ENCODE measurements at regions not wholly inside any gene's neighbourhood (a gene's known extent, or its start where the extent isn't known, plus 50 kb on each side); places are given as distances from the start of the nearest gene placed in this dataset.

GRCh38 chr20:54846948-54847347 is 371.6 kb downstream of the DOK5 start:
- Histone ChIP-seq H3K4me2 (no peak overlapping the region), H3K4me1 (ENCODE audit: insufficient read depth) (no peaks in the 10 kb centered on the region), H3K79me2 (no peaks in the 10 kb centered on the region), H2AFZ (no peak overlapping the region), H3K36me3 (replicated peaks; ENCODE audit: insufficient read depth, low read depth) (no peaks in the 10 kb centered on the region), H3K27me3 (no peaks in the 10 kb centered on the region), H3K9me3 (ENCODE audit: low read depth) (no peaks in the 10 kb centered on the region), H3K27ac (no peak overlapping the region), H3K4me3 (no peak overlapping the region), H4K20me1 (ENCODE audit: insufficient read depth, poor library complexity, severe bottlenecking) (no peaks in the 10 kb centered on the region), H3K9me2 (replicated peaks; ENCODE audit: insufficient read depth) (no peaks in the 10 kb centered on the region)
- no peak for TF ChIP-seq EZH2 (IDR thresholded peaks at IDR 0.05; ENCODE audit: borderline replicate concordance)
- no peak for TF ChIP-seq CTCF (IDR thresholded peaks at IDR 0.05; ENCODE audit: poor library complexity)
- no peak for TF ChIP-seq EZH2phosphoT487 (IDR thresholded peaks at IDR 0.05; ENCODE audit: low read depth, severe bottlenecking, unreplicated experiment)
- 87% methylated on average over 4 of the region's 4 CpGs for WGBS (ENCODE audit: low lambda C conversion rate, missing lambda C conversion rate)
- no peak for DNase-seq (ENCODE audit: low spot score)

GRCh38 chr20:54844346-54844745 is 369.0 kb downstream of the DOK5 start:
- H3K36me3 ChIP-seq (replicated peaks; ENCODE audit: insufficient read depth, low read depth), result no peaks in the 10 kb centered on the region
- H3K4me1 ChIP-seq (ENCODE audit: insufficient read depth), result no peaks in the 10 kb centered on the region
- H3K27ac ChIP-seq, result no peak overlapping the region
- no peak overlapping the region for H3K4me2 ChIP-seq
- no peaks in the 10 kb centered on the region for H4K20me1 ChIP-seq (ENCODE audit: insufficient read depth, poor library complexity, severe bottlenecking)
- no peaks in the 10 kb centered on the region for H3K27me3 ChIP-seq
- no peaks in the 10 kb centered on the region for H3K79me2 ChIP-seq
- H3K4me3 ChIP-seq, result no peak overlapping the region
- 81% methylated on average over 2 of the region's 2 CpGs for WGBS (ENCODE audit: low lambda C conversion rate, missing lambda C conversion rate)
- no peaks in the 10 kb centered on the region for H3K9me2 ChIP-seq (replicated peaks; ENCODE audit: insufficient read depth)
- DNase-seq (ENCODE audit: low spot score), result no peak
- TF ChIP-seq EZH2phosphoT487 (IDR thresholded peaks at IDR 0.05; ENCODE audit: low read depth, severe bottlenecking, unreplicated experiment) (no peak), CTCF (IDR thresholded peaks at IDR 0.05; ENCODE audit: poor library complexity) (no peak), EZH2 (IDR thresholded peaks at IDR 0.05; ENCODE audit: borderline replicate concordance) (no peak)
- no peaks in the 10 kb centered on the region for H3K9me3 ChIP-seq (ENCODE audit: low read depth)
- H2AFZ ChIP-seq, result no peak overlapping the region

GRCh38 chr20:54843865-54844264 is 368.5 kb downstream of the DOK5 start:
- 10% methylated on average over 5 of the region's 5 CpGs for WGBS (ENCODE audit: low lambda C conversion rate, missing lambda C conversion rate)
- no peaks in the 10 kb centered on the region for H3K9me2 ChIP-seq (replicated peaks; ENCODE audit: insufficient read depth)
- TF ChIP-seq CTCF (IDR thresholded peaks at IDR 0.05; ENCODE audit: poor library complexity) (no peak), EZH2 (IDR thresholded peaks at IDR 0.05; ENCODE audit: borderline replicate concordance) (no peak), EZH2phosphoT487 (IDR thresholded peaks at IDR 0.05; ENCODE audit: low read depth, severe bottlenecking, unreplicated experiment) (no peak)

GRCh38 chr20:54843431-54843830 is 368.0 kb downstream of the DOK5 start:
- Histone ChIP-seq H3K9me2 (replicated peaks; ENCODE audit: insufficient read depth) (no peaks in the 10 kb centered on the region), H2AFZ (no peak overlapping the region), H3K36me3 (replicated peaks; ENCODE audit: insufficient read depth, low read depth) (no peaks in the 10 kb centered on the region), H3K9me3 (ENCODE audit: low read depth) (no peaks in the 10 kb centered on the region), H3K4me2 (no peak overlapping the region), H3K27ac (no peak overlapping the region), H3K27me3 (no peaks in the 10 kb centered on the region), H4K20me1 (ENCODE audit: insufficient read depth, poor library complexity, severe bottlenecking) (no peaks in the 10 kb centered on the region), H3K4me3 (no peak overlapping the region), H3K79me2 (no peaks in the 10 kb centered on the region), H3K4me1 (ENCODE audit: insufficient read depth) (no peaks in the 10 kb centered on the region)
- DNase-seq (ENCODE audit: low spot score), result no peak
- 57% methylated on average over 1 of the region's 1 CpG for WGBS (ENCODE audit: low lambda C conversion rate, missing lambda C conversion rate)
- no peak for TF ChIP-seq CTCF (IDR thresholded peaks at IDR 0.05; ENCODE audit: poor library complexity)
- TF ChIP-seq EZH2phosphoT487 (IDR thresholded peaks at IDR 0.05; ENCODE audit: low read depth, severe bottlenecking, unreplicated experiment), result no peak
- no peak for TF ChIP-seq EZH2 (IDR thresholded peaks at IDR 0.05; ENCODE audit: borderline replicate concordance)

More at GRCh38 chr20:54843865-54844264, 368.5 kb downstream of the DOK5 start:
- Histone ChIP-seq H3K27me3 (no peaks in the 10 kb centered on the region), H3K27ac (no peak overlapping the region), H3K4me2 (no peak overlapping the region), H4K20me1 (ENCODE audit: insufficient read depth, poor library complexity, severe bottlenecking) (no peaks in the 10 kb centered on the region), H3K36me3 (replicated peaks; ENCODE audit: insufficient read depth, low read depth) (no peaks in the 10 kb centered on the region), H3K9me3 (ENCODE audit: low read depth) (no peaks in the 10 kb centered on the region), H3K79me2 (no peaks in the 10 kb centered on the region), H3K4me1 (ENCODE audit: insufficient read depth) (no peaks in the 10 kb centered on the region), H3K4me3 (no peak overlapping the region), H2AFZ (no peak overlapping the region)
- DNase-seq (ENCODE audit: low spot score), result no peak
